B cell (primary cell): ENCODE measurements at regions not wholly inside any gene's neighbourhood (a gene's known extent, or its start where the extent isn't known, plus 50 kb on each side); places are given as distances from the start of the nearest gene placed in this dataset.

Experiments
- CTCF ChIP-seq: fragments of 200-600 bp; IDR thresholded peaks from one replicate; pipeline ENCODE4 v1.8.0; 2022; ENCODE audit warnings: antibody characterized with exemption, mild to moderate bottlenecking
- EZH2 ChIP-seq: IDR thresholded peaks from 2 replicates; pipeline ENCODE4 v1.6.1; 2012; ENCODE audit warnings: borderline replicate concordance, low read depth, mild to moderate bottlenecking, moderate library complexity, low read length; ENCODE audit not compliant: insufficient read depth, poor library complexity, severe bottlenecking

GRCh38 chr4:33025236-33025635 is 2305.1 kb downstream of the PCDH7 start:
- TF ChIP-seq CTCF (no peak), EZH2 (no peak)
